ENCODE measurements at regions not wholly inside any gene's neighbourhood (a gene's known extent, or its start where the extent isn't known, plus 50 kb on each side); places are given as distances from the start of the nearest gene placed in this dataset.

- TF ChIP-seq CTCF (IDR thresholded peaks at IDR 0.05; ENCODE audit: low read depth, low read length, poor library complexity, severe bottlenecking), result no peak
- TF ChIP-seq EZH2phosphoT487 (IDR thresholded peaks at IDR 0.05; ENCODE audit: borderline replicate concordance, low read length), result no peak
Observed at GRCh38 chr18:64449434-64449833, 300.5 kb upstream of the LINC00305 start.
